Right renal cortex interstitium (tissue), 3 donors: ENCODE measurements at regions not wholly inside any gene's neighbourhood (a gene's known extent, or its start where the extent isn't known, plus 50 kb on each side); places are given as distances from the start of the nearest gene placed in this dataset.
"Not testable (repeated sequence)": the region's sequence is repeated elsewhere in the genome, so short reads cannot be mapped to it uniquely, and the experiment has no call there.

ENCODE experiments used
- DNase-seq, 3 donors: peaks; one replicate each; pipeline ENCODE4 v3.0.0-alpha.2; 2013; ENCODE audit warnings: low read depth in 3 of 3, low spot score in 2 of 3

DNA sequence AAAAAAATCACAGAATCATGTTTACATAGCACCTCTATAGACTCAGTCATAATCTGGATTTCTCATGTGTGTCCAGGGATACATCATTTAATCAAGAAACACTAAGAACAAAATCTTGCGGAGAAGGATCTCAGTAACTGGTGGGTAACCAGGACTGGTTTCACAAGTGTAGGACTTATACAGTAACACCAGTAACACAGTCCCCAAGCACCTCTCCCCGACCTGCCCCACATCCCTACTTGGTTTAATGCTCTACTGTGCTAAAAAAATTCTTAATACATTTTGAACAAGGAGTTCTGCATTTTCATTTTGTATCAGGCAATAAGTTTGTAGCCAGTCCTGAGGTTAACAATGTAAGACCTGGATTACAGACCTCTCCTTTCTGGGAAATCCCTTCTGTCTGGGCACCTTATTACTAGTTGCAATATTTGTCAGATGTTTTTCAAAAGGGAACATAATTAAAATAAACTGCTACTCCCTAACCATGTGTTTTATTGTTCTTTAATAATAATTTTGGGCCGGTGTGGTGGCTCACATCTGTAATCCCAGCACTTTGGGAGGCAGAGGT lies 57.6 kb upstream of the BBX start:
- DNase-seq = no peak

DNA sequence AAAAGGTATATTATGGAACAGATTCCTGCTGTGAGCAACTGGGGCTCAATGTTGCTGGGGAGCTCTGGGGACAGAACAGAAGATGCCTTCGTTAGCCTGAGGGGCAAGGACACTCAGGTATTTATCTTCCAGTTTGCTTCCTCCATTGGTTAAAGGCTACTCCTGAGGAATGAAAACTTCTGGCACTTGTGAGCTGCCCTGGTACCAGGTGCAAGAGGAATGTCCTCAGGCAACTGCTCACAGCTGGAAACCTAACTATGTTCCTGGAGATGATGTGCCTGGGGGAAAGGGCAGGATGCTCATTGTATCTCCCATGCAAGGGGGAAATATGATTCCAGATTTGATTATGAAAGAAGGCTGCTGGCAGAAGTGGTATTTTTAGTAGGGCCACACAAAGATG lies 54.0 kb upstream of the BBX start:
- no peak for DNase-seq

DNA sequence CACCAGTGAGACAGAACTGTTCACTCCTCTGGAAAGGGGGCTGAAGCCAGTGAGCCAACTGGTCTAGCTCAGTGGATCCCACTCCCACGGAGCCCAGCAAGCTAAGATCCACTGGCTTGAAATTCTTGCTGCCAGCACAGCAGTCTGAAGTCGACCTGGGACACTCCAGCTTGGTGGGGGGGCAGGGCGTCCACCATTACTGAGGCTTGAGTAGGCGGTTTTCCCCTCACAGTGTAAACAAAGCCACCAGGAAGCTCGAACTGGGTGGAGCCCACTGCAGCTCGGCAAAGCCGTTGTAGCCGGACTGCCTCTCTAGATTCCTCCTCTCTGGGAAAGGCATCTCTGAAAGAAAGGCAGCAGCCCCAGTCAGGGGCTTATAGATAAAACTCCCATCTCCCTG lies 52.3 kb upstream of the BBX start:
- not testable (repeated sequence) for DNase-seq
